A673 (cell line): ENCODE measurements at regions not wholly inside any gene's neighbourhood (a gene's known extent, or its start where the extent isn't known, plus 50 kb on each side); places are given as distances from the start of the nearest gene placed in this dataset.

Experiments
- BruUV-seq: library from RNA; stranded (reverse); fragments of 400-500 nt; replicated peaks from 2 replicates; lab custom pipeline; 2021; lab: Mats Ljungman, UMichigan
- CTCF ChIA-PET: fragments of 300-600 bp; sonication (Branson Sonifier 250); formaldehyde crosslinking; loops from one replicate; lab custom pipeline; 2022; ENCODE audit warnings: antibody characterized with exemption; lab: Charles Lee
- POLR2A ChIA-PET: fragments of 300-600 bp; sonication (Branson Sonifier 250); formaldehyde crosslinking; loops from one replicate; lab custom pipeline; 2022; ENCODE audit warnings: antibody characterized with exemption; ENCODE audit not compliant: low non-redundant PET; lab: Charles Lee
- DNase-seq: peaks from one replicate; pipeline ENCODE4 v3.0.0-alpha.2; 2015; ENCODE audit warnings: low spot score
- H3K27ac ChIP-seq: fragments of 200-600 bp; sonication (generic); 2 replicates; pipeline ENCODE4 v1.5.1; 2016; ENCODE audit warnings: mixed run types, low read depth, mild to moderate bottlenecking, mixed read lengths, antibody characterized with exemption, low read length; ENCODE audit not compliant: poor library complexity, severe bottlenecking
- H3K27me3 ChIP-seq: fragments of 200-600 bp; sonication (generic); replicated peaks from 2 replicates; pipeline ENCODE4 v1.6.1; 2017; ENCODE audit warnings: mixed run types, low read depth, mild to moderate bottlenecking, mixed read lengths, antibody characterized with exemption, low read length; ENCODE audit not compliant: insufficient read depth, poor library complexity
- H3K36me3 ChIP-seq: fragments of 200-600 bp; sonication (generic); 2 replicates; pipeline ENCODE4 v1.6.1; 2016; ENCODE audit warnings: mixed run types, mild to moderate bottlenecking, mixed read lengths, antibody characterized with exemption, low read length; ENCODE audit not compliant: insufficient read depth, poor library complexity, severe bottlenecking
- H3K4me1 ChIP-seq: fragments of 200-600 bp; sonication (generic); 2 replicates; pipeline ENCODE4 v1.6.1; 2017; ENCODE audit warnings: mixed run types, mild to moderate bottlenecking, mixed read lengths, antibody characterized with exemption, low read length; ENCODE audit not compliant: insufficient read depth, poor library complexity, severe bottlenecking
- H3K4me3 ChIP-seq: fragments of 200-600 bp; sonication (generic); 2 replicates; pipeline ENCODE4 v1.5.1; 2016; ENCODE audit warnings: low read depth, mixed run types, mild to moderate bottlenecking, mixed read lengths, low read length; ENCODE audit not compliant: poor library complexity, severe bottlenecking
- H3K9me3 ChIP-seq: fragments of 200-600 bp; sonication (generic); 2 replicates; pipeline ENCODE4 v1.6.1; 2016; ENCODE audit warnings: mixed run types, low read depth, mild to moderate bottlenecking, mixed read lengths, antibody characterized with exemption, low read length; ENCODE audit not compliant: poor library complexity, severe bottlenecking
- EZH2 ChIP-seq: fragments of 200-600 bp; sonication (generic); IDR thresholded peaks from 2 replicates; pipeline ENCODE4 v1.6.1; 2017; ENCODE audit warnings: borderline replicate concordance, low read depth, mild to moderate bottlenecking, mixed read lengths, antibody characterized with exemption, low read length; ENCODE audit not compliant: poor library complexity, severe bottlenecking
- intact Hi-C: fragments of 100-400 bp; cut with micrococcal nuclease; formaldehyde crosslinking; loops from one replicate; pipeline ENCODE4 v1.10.0; 2022; ENCODE audit not compliant: unreplicated experiment
- TF ChIP-seq, protein P1 (sequence below): fragments of 300-800, 200-600 bp; sonication (generic); conservative IDR thresholded peaks from 2 replicates; pipeline ENCODE4 v1.5.1; 2017; ENCODE audit warnings: low read depth, mild to moderate bottlenecking, antibody characterized with exemption, low read length, moderate library complexity, mixed read lengths

DNA sequence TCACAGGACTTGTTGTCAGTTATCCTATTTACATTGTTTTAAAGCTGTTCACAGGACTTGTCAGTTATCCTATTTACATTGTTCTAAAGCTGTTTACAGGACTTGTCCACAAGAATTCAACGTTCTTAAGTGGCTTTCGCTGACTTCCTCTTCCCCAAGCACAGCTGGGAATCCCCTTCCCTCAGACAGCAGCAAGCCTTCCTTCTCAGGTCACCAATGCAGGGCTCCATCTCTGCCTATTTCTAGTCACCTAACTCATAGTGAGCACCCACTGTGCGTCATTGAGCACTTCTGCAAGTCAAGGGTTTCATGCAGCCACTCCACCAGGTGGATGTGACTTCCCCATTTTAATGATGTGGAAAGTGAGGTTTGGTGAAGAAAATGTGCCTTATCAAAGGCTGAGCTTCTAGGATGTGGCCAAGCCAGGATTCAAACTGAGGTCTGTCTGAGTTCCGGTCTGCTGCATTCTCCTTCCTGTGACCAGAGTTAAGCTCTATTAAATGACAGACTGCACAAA, 109.8 kb upstream of the ZNF462 start:
- DNase-seq, result no peak
- H3K27ac ChIP-seq, result no peak overlapping the region
- no peak for TF ChIP-seq EZH2
- TF ChIP-seq, protein P1, sequence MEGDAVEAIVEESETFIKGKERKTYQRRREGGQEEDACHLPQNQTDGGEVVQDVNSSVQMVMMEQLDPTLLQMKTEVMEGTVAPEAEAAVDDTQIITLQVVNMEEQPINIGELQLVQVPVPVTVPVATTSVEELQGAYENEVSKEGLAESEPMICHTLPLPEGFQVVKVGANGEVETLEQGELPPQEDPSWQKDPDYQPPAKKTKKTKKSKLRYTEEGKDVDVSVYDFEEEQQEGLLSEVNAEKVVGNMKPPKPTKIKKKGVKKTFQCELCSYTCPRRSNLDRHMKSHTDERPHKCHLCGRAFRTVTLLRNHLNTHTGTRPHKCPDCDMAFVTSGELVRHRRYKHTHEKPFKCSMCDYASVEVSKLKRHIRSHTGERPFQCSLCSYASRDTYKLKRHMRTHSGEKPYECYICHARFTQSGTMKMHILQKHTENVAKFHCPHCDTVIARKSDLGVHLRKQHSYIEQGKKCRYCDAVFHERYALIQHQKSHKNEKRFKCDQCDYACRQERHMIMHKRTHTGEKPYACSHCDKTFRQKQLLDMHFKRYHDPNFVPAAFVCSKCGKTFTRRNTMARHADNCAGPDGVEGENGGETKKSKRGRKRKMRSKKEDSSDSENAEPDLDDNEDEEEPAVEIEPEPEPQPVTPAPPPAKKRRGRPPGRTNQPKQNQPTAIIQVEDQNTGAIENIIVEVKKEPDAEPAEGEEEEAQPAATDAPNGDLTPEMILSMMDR, result no peak
- H3K9me3 ChIP-seq, result no peaks in the 10 kb centered on the region
- H3K27me3 ChIP-seq, result no peaks in the 10 kb centered on the region
- intact Hi-C loops, result no loop called here
- no peaks in the 10 kb centered on the region for H3K36me3 ChIP-seq
- POLR2A ChIA-PET, result no interaction called here
- BruUV-seq, result no TSS peak
- CTCF ChIA-PET, result no interaction called here
- H3K4me3 ChIP-seq, result no peak overlapping the region
- H3K4me1 ChIP-seq, result no peaks in the 10 kb centered on the region

DNA sequence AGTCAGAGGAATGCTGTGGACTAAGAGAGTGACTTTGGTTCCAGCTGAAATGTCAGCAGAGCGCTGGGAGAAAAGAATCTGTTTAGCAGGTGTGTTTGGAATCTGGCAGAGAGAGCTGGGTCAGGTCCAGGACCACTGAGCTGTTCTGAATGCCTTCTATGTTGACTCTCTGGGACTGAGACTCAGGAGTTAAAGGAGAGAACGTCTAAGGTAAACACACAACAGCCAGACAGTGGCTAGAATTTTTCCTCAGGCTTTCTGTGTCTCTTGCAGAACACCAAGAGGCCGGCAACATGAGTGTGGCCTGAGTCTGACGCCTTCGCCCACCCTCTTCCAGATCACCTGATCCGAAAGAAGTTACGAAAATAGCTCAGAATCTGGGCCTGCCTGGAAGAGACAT, 107.2 kb upstream of the ZNF462 start:
- Histone ChIP-seq H3K27ac (no peak overlapping the region), H3K36me3 (no peaks in the 10 kb centered on the region), H3K9me3 (no peaks in the 10 kb centered on the region), H3K4me1 (no peaks in the 10 kb centered on the region), H3K27me3 (no peaks in the 10 kb centered on the region), H3K4me3 (no peak overlapping the region)
- ChIA-PET POLR2A (no interaction called here), CTCF (no interaction called here)
- no peak for TF ChIP-seq EZH2
- TF ChIP-seq, protein P1, result no peak
- intact Hi-C loops, result no loop called here
- no peak for DNase-seq
- no TSS peak for BruUV-seq

DNA sequence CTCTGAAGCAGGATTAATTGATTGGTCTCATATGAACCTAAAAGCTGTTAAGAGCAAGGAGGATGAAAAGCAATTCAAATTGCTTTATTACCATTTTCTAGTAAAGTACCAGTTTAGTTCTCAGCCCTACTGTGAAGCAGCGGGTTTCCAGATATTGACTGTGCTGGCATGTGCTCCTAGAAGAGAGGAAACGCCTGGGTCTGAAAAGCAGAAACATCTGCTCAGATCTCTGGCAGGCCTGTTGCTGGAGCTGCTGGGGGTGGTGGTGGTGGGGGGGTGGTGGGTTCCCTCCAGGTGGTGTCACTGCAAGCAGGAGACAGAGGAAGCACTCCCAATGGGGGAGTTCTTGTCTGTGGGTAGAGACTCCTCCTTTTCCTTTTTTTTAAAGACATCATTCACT, 105.5 kb upstream of the ZNF462 start:
- POLR2A ChIA-PET, result no interaction called here
- Histone ChIP-seq H3K36me3 (no peaks in the 10 kb centered on the region), H3K4me1 (no peaks in the 10 kb centered on the region), H3K27ac (no peak overlapping the region), H3K9me3 (no peaks in the 10 kb centered on the region), H3K27me3 (no peaks in the 10 kb centered on the region), H3K4me3 (no peak overlapping the region)
- intact Hi-C loops, result no loop called here
- peak; percentile 6 for DNase-seq
- no TSS peak for BruUV-seq
- TF ChIP-seq EZH2, result no peak
- TF ChIP-seq, protein P1, result no peak
- CTCF ChIA-PET, result no interaction called here
